HTR-8/SVneo (cell line): ENCODE measurements at regions not wholly inside any gene's neighbourhood (a gene's known extent, or its start where the extent isn't known, plus 50 kb on each side); places are given as distances from the start of the nearest gene placed in this dataset.
A peak's percentile ranks its signal among the peaks of the same experiment; 100 is the strongest.
"Not testable (repeated sequence)": the region's sequence is repeated elsewhere in the genome, so short reads cannot be mapped to it uniquely, and the experiment has no call there.

ENCODE experiments used
- DNase-seq: peaks from one replicate; pipeline ENCODE4 v3.0.0; 2011; ENCODE audit warnings: low spot score, mixed read lengths; ENCODE audit not compliant: insufficient read length
- FAIRE-seq: peaks from 2 replicates; lab custom pipeline; 2011; peaks lifted over from hg19 to GRCh38; lab: Jason Lieb, UNC

GRCh38 chr3:64397573-64397972 is 172.3 kb upstream of the PRICKLE2 start:
- DNase-seq (no peak), FAIRE-seq (no peak)

- no peak for DNase-seq
- FAIRE-seq: no peak
Measured at GRCh38 chr3:64395490-64395889, 170.2 kb upstream of the PRICKLE2 start.

- DNase-seq: no peak
- FAIRE-seq: no peak
Measured at GRCh38 chr3:64393193-64393592, 167.9 kb upstream of the PRICKLE2 start.

GRCh38 chr3:64392001-64392400 is 166.7 kb upstream of the PRICKLE2 start:
- no peak for FAIRE-seq

GRCh38 chr3:64390893-64391292 is 165.6 kb upstream of the PRICKLE2 start:
- no peak for FAIRE-seq
- DNase-seq: no peak

More at GRCh38 chr3:64392001-64392400, 166.7 kb upstream of the PRICKLE2 start:
- DNase-seq: no peak

GRCh38 chr3:64388886-64389285 is 163.6 kb upstream of the PRICKLE2 start:
- DNase-seq (no peak), FAIRE-seq (no peak)

- no peak for DNase-seq
- no peak for FAIRE-seq
Measured at GRCh38 chr3:64387688-64388087, 162.4 kb upstream of the PRICKLE2 start.

- FAIRE-seq: no peak
Measured at GRCh38 chr3:64385277-64385676, 160.0 kb upstream of the PRICKLE2 start.

GRCh38 chr3:64384561-64384960 is 159.3 kb upstream of the PRICKLE2 start:
- no peak for DNase-seq
- no peak for FAIRE-seq

More at GRCh38 chr3:64385277-64385676, 160.0 kb upstream of the PRICKLE2 start:
- DNase-seq: no peak

GRCh38 chr3:64382153-64382552 is 156.9 kb upstream of the PRICKLE2 start:
- no peak for FAIRE-seq
- DNase-seq: no peak

- no peak for DNase-seq
Measured at GRCh38 chr3:64381367-64381766, 156.1 kb upstream of the PRICKLE2 start.

GRCh38 chr3:64380546-64380945 is 155.3 kb upstream of the PRICKLE2 start:
- FAIRE-seq (no peak), DNase-seq (no peak)

More at GRCh38 chr3:64381367-64381766, 156.1 kb upstream of the PRICKLE2 start:
- no peak for FAIRE-seq

- DNase-seq (no peak), FAIRE-seq (no peak)
Measured at GRCh38 chr3:64379221-64379620, 154.0 kb upstream of the PRICKLE2 start.

GRCh38 chr3:64377942-64378341 is 152.7 kb upstream of the PRICKLE2 start:
- DNase-seq (no peak), FAIRE-seq (no peak)

GRCh38 chr3:64375737-64376136 is 150.5 kb upstream of the PRICKLE2 start:
- DNase-seq: no peak
- FAIRE-seq: no peak

- FAIRE-seq (no peak), DNase-seq (no peak)
Measured at GRCh38 chr3:64369390-64369789, 144.1 kb upstream of the PRICKLE2 start.

GRCh38 chr3:64368257-64369020 is 143.2 kb upstream of the PRICKLE2 start:
- FAIRE-seq: peak; percentile 64
- DNase-seq: no peak

GRCh38 chr3:64365877-64366276 is 140.6 kb upstream of the PRICKLE2 start:
- DNase-seq: no peak
- no peak for FAIRE-seq

GRCh38 chr3:64363842-64364241 is 138.6 kb upstream of the PRICKLE2 start:
- DNase-seq (no peak), FAIRE-seq (no peak)

- no peak for FAIRE-seq
- DNase-seq: no peak
Measured at GRCh38 chr3:64361962-64362735, 136.9 kb upstream of the PRICKLE2 start.

- not testable (repeated sequence) for FAIRE-seq, DNase-seq
Measured at GRCh38 chr3:64361036-64361435, 135.8 kb upstream of the PRICKLE2 start.
